HepG2 (cell line): ENCODE measurements at regions not wholly inside any gene's neighbourhood (a gene's known extent, or its start where the extent isn't known, plus 50 kb on each side); places are given as distances from the start of the nearest gene placed in this dataset.

Experiments
- ATAC-seq: fragments of 200-7000 bp; cut with Tn5 transposase; 3 replicates; pipeline ENCODE4 v1.9.1; 2020; ENCODE audit warnings: mild to moderate bottlenecking, moderate library complexity
- BruUV-seq: library from RNA; stranded (reverse); fragments of 400-500 nt; replicated peaks from 2 replicates; lab custom pipeline; 2021; lab: Mats Ljungman, UMichigan
- CTCF ChIA-PET: fragments of 300-600 bp; formaldehyde crosslinking; extraction: SDS; loops from one replicate; lab custom pipeline; 2021; ENCODE audit warnings: low total read pairs, inconsistent platforms, low intra/inter-chr PET ratio; lab: Yijun Ruan, JAX
- POLR2A ChIA-PET: fragments of 350-600 bp; sonication (Branson Sonifier 250); formaldehyde crosslinking; loops from one replicate; lab custom pipeline; 2020; ENCODE audit warnings: antibody characterized with exemption, inconsistent platforms; lab: Yijun Ruan, JAX
- DNase-seq: peaks from one replicate; pipeline ENCODE4 v3.0.0-alpha.2; 2015; ENCODE audit warnings: low spot score
- FAIRE-seq: peaks from 3 replicates; lab custom pipeline; 2011; peaks lifted over from hg19 to GRCh38; lab: Jason Lieb, UNC
- H2AFZ ChIP-seq: one replicate; pipeline ENCODE4 v1.6.1; 2011; ENCODE audit warnings: low read length, inconsistent platforms
- H3K27ac ChIP-seq: fragments of 300-600 bp; 3 replicates; pipeline ENCODE4 v1.8.0; 2011; ENCODE audit warnings: mixed run types, mild to moderate bottlenecking, mixed read lengths, low read length, inconsistent platforms; ENCODE audit not compliant: insufficient read depth; ENCODE audit errors: extremely low read length
- H3K27me3 ChIP-seq, 2 experiments: fragments of 200-600 bp in 1 of 2; 2 replicates in 1 of 2; 3 replicates in 1 of 2; pipeline versions ENCODE4 v1.6.0 to v1.8.0; 2011; ENCODE audit warnings: low read length in 2 of 2, mild to moderate bottlenecking in 2 of 2, moderate library complexity in 2 of 2, inconsistent platforms in 1 of 2; ENCODE audit not compliant: insufficient read depth in 2 of 2, control insufficient read depth in 1 of 2
- H3K36me3 ChIP-seq, 2 experiments: fragments of 200-600 bp in 1 of 2; replicated peaks in 1 of 2; 2 replicates in 1 of 2; 3 replicates in 1 of 2; pipeline versions ENCODE4 v1.5.1 to v1.8.0; 2011; ENCODE audit warnings: low read length in 2 of 2, inconsistent platforms in 1 of 2; ENCODE audit not compliant: insufficient read depth in 2 of 2, control insufficient read depth in 1 of 2
- H3K4me1 ChIP-seq: 2 replicates; pipeline ENCODE4 v1.5.1; 2012; ENCODE audit warnings: low read length, inconsistent platforms; ENCODE audit not compliant: insufficient read depth
- H3K4me2 ChIP-seq: 2 replicates; pipeline ENCODE4 v1.6.0; 2011; ENCODE audit warnings: low read depth, low read length, inconsistent platforms
- H3K4me3 ChIP-seq, 3 experiments: fragments of 200-600 bp in 1 of 3; sonication (generic), shearing (Covaris generic) in 1 of 3; replicated peaks in 1 of 3; 2 replicates each; pipeline ENCODE4 v1.5.1; 2011 to 2016; ENCODE audit warnings: low read length in 3 of 3, inconsistent platforms in 2 of 3, low read depth in 2 of 3, mild to moderate bottlenecking in 2 of 3, control low read depth in 1 of 3, mixed read lengths in 1 of 3; ENCODE audit not compliant: insufficient read depth in 1 of 3
- H3K79me2 ChIP-seq: one replicate; pipeline ENCODE4 v1.6.1; 2011; ENCODE audit warnings: low read length, inconsistent platforms; ENCODE audit not compliant: insufficient read depth
- H3K9ac ChIP-seq: 2 replicates; pipeline ENCODE4 v1.6.0; 2011; ENCODE audit warnings: mild to moderate bottlenecking, low read depth, low read length, inconsistent platforms; ENCODE audit not compliant: insufficient read depth
- H3K9me3 ChIP-seq: 2 replicates; pipeline ENCODE4 v1.5.1; 2012; ENCODE audit warnings: mild to moderate bottlenecking, low read length
- H4K20me1 ChIP-seq: 2 replicates; pipeline ENCODE4 v1.6.0; 2011; ENCODE audit warnings: inconsistent platforms, mild to moderate bottlenecking, low read length, moderate library complexity; ENCODE audit not compliant: insufficient read depth
- DRAP1 ChIP-seq: IDR thresholded peaks from 2 replicates; pipeline ENCODE4 v1.6.1; 2016; ENCODE audit warnings: missing genetic modification reagents, missing compliant biosample characterization
- HIC2 ChIP-seq: sonication (generic); formaldehyde crosslinking; IDR thresholded peaks from 2 replicates; pipeline ENCODE4 v1.9.0; 2022; ENCODE audit warnings: low read depth, missing genetic modification reagents
- HMGXB3 ChIP-seq: sonication (generic); formaldehyde crosslinking; IDR thresholded peaks from 2 replicates; pipeline ENCODE4 v1.4.0; 2020; ENCODE audit warnings: missing genetic modification reagents, borderline replicate concordance
- MTA1 ChIP-seq: sonication (generic); formaldehyde crosslinking; IDR thresholded peaks from 2 replicates; pipeline ENCODE4 v1.4.0; 2020; ENCODE audit warnings: missing genetic modification reagents, mild to moderate bottlenecking, borderline replicate concordance
- PAXIP1 ChIP-seq: sonication (generic); formaldehyde crosslinking; conservative IDR thresholded peaks from 2 replicates; pipeline ENCODE4 v1.4.0; 2020; ENCODE audit warnings: mild to moderate bottlenecking, missing genetic modification reagents, moderate library complexity
- SMYD3 ChIP-seq: sonication (generic); formaldehyde crosslinking; IDR thresholded peaks from 2 replicates; pipeline ENCODE4 v1.8.1; 2023; ENCODE audit warnings: mild to moderate bottlenecking, missing genetic modification reagents
- SP2 ChIP-seq: sonication (generic); formaldehyde crosslinking; IDR thresholded peaks from 2 replicates; pipeline ENCODE4 v1.5.1; 2020; ENCODE audit warnings: mild to moderate bottlenecking, missing genetic modification reagents
- TAF15 ChIP-seq: fragments of 200-400 bp; formaldehyde crosslinking; IDR thresholded peaks from one replicate; pipeline ENCODE4 v1.6.1; 2018; ENCODE audit warnings: mild to moderate bottlenecking, low read depth, low read length; ENCODE audit not compliant: poor library complexity, severe bottlenecking
- ZBTB7B ChIP-seq: sonication (generic); formaldehyde crosslinking; IDR thresholded peaks from 2 replicates; pipeline ENCODE4 v1.4.0; 2020; ENCODE audit warnings: missing genetic modification reagents
- ZNF652 ChIP-seq: IDR thresholded peaks from 2 replicates; pipeline ENCODE4 v1.6.1; 2016; ENCODE audit warnings: low read depth, borderline replicate concordance
- ZNF670 ChIP-seq: sonication (generic); formaldehyde crosslinking; IDR thresholded peaks from 2 replicates; pipeline ENCODE4 v1.8.0; 2022; ENCODE audit warnings: mild to moderate bottlenecking, missing genetic modification reagents, borderline replicate concordance
- ZSCAN21 ChIP-seq: sonication (generic); formaldehyde crosslinking; IDR thresholded peaks from 2 replicates; pipeline ENCODE4 v1.8.0; 2022; ENCODE audit warnings: mild to moderate bottlenecking, missing genetic modification reagents, moderate library complexity, borderline replicate concordance
- WGBS: methylation state at CpG from one replicate; pipeline ENCODE4 v1.1.6; 2017; ENCODE audit warnings: low lambda C conversion rate; 5-methylcytosine and 5-hydroxymethylcytosine counted together
- in situ Hi-C: cut with HindIII; loops from 2 replicates; pipeline ENCODE4 v1.10.0; 2017; ENCODE audit warnings: low pct_unique_long_range_greater_than_20kb; ENCODE audit not compliant: extremely low pct_ligation_motif_present
- intact Hi-C: fragments of 100-400 bp; cut with micrococcal nuclease; formaldehyde crosslinking; loops from one replicate; pipeline ENCODE4 v1.10.0; 2022; ENCODE audit not compliant: unreplicated experiment

- ChIA-PET POLR2A (no interaction called here), CTCF (no interaction called here)
- intact Hi-C loops, result no loop called here
- Histone ChIP-seq H3K27ac (no peak overlapping the region), H3K4me1 (peaks cover 7% of the 10 kb centered on the region; the same call in 1 of the 2 replicates), H2AFZ (no peak overlapping the region), H3K9ac (no peak overlapping the region), H3K27me3 (no peaks in the 10 kb centered on the region), H3K36me3 (no peaks in the 10 kb centered on the region), H3K9me3 (no peaks in the 10 kb centered on the region), H4K20me1 (no peaks in the 10 kb centered on the region), H3K4me3 (no peak overlapping the region), H3K79me2 (no peaks in the 10 kb centered on the region), H3K4me2 (no peak overlapping the region)
- no peak for TF ChIP-seq HIC2 (CRISPR knock-in tag)
- TF ChIP-seq ZBTB7B (CRISPR knock-in tag), result no peak
- TF ChIP-seq DRAP1 (CRISPR knock-in tag), result no peak
- no peak for TF ChIP-seq PAXIP1
- TF ChIP-seq ZNF670, result no peak
- TF ChIP-seq SP2 (CRISPR knock-in tag), result no peak
- TF ChIP-seq MTA1 (CRISPR knock-in tag), result no peak
- no peak for TF ChIP-seq ZNF652
- TF ChIP-seq SMYD3 (CRISPR knock-in tag), result no peak
- no peak for TF ChIP-seq HMGXB3 (CRISPR knock-in tag)
- TF ChIP-seq ZSCAN21, result no peak
- no peak for TF ChIP-seq TAF15
- FAIRE-seq, result no peak
- no peak for ATAC-seq
- BruUV-seq, result no TSS peak
- WGBS, result 13% methylated on average over 3 of the region's 3 CpGs
- in situ Hi-C loops, result no loop called here
- no peak for DNase-seq
Measured at GRCh38 chr1:157367091-157367739, 185.1 kb downstream of the FCRL5 start.
